Uterus (tissue), 2 donors: ENCODE measurements at regions not wholly inside any gene's neighbourhood (a gene's known extent, or its start where the extent isn't known, plus 50 kb on each side); places are given as distances from the start of the nearest gene placed in this dataset.
"Not testable (repeated sequence)": the region's sequence is repeated elsewhere in the genome, so short reads cannot be mapped to it uniquely, and the experiment has no call there.

Experiments
- POLR2A ChIP-seq, 2 donors: fragments of 450-650 bp; IDR thresholded peaks; one replicate each; pipeline ENCODE4 v1.6.1; 2016; ENCODE audit warnings: antibody characterized with exemption in 2 of 2, mild to moderate bottlenecking in 1 of 2, moderate library complexity in 1 of 2
- TF ChIP-seq, protein P1 (sequence below), 4 experiments: fragments of 200-600 bp in 2 of 4; fragments of 450-650 bp in 2 of 4; sonication (generic) in 2 of 4; IDR thresholded peaks; one replicate each; pipeline ENCODE4 v1.5.1; 2016 to 2019; ENCODE audit warnings: antibody characterized with exemption in 4 of 4, mild to moderate bottlenecking in 2 of 4, moderate library complexity in 1 of 4

DNA sequence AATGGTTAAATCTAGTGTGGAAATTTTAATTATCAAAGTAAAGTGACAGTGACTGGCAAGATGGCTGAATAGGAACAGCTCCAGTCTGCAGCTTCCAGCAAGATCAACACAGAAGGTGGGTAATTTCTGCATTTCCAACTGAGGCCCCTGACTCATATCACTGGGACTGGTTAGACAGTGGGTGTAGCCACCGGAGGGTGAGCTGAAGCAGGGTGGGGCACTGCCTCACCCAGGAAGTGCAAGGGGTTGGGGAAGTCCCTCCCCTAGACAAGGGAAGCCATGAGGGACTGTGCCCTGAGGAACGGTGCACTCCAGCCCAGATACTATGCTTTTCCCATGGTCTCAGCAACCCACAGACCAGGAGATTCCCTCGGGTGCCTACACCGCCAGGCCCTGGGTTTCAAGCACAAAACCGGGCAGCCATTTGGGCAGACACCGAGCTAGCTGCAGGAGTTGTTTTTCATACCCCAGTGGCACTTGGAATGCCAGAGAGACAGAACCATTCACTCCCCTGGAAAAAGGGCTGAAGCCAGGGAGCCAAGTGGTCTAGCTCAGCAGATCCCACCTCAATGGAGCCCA is 716.6 kb downstream of the ROBO2 start:
- not testable (repeated sequence) for TF ChIP-seq POLR2A (IDR thresholded peaks at IDR 0.05)
- TF ChIP-seq, protein P1, sequence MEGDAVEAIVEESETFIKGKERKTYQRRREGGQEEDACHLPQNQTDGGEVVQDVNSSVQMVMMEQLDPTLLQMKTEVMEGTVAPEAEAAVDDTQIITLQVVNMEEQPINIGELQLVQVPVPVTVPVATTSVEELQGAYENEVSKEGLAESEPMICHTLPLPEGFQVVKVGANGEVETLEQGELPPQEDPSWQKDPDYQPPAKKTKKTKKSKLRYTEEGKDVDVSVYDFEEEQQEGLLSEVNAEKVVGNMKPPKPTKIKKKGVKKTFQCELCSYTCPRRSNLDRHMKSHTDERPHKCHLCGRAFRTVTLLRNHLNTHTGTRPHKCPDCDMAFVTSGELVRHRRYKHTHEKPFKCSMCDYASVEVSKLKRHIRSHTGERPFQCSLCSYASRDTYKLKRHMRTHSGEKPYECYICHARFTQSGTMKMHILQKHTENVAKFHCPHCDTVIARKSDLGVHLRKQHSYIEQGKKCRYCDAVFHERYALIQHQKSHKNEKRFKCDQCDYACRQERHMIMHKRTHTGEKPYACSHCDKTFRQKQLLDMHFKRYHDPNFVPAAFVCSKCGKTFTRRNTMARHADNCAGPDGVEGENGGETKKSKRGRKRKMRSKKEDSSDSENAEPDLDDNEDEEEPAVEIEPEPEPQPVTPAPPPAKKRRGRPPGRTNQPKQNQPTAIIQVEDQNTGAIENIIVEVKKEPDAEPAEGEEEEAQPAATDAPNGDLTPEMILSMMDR (IDR thresholded peaks at IDR 0.05) = not testable (repeated sequence)
